Activated CD4-positive, alpha-beta memory T cell treated with anti-CD3 and anti-CD28 coated beads for 36 hours (primary cell): ENCODE measurements at regions not wholly inside any gene's neighbourhood (a gene's known extent, or its start where the extent isn't known, plus 50 kb on each side); places are given as distances from the start of the nearest gene placed in this dataset.
"Not testable (repeated sequence)": the region's sequence is repeated elsewhere in the genome, so short reads cannot be mapped to it uniquely, and the experiment has no call there.

Source experiments
- CTCF ChIA-PET: fragments of 350-600 bp; sonication (Branson Sonifier 250); formaldehyde crosslinking; loops from one replicate; lab custom pipeline; 2021; ENCODE audit warnings: antibody characterized with exemption, inconsistent platforms; lab: Charles Lee
- POLR2A ChIA-PET: fragments of 350-600 bp; sonication (Branson Sonifier 250); formaldehyde crosslinking; loops from one replicate; lab custom pipeline; 2021; ENCODE audit warnings: antibody characterized with exemption; lab: Charles Lee
- DNase-seq: peaks from one replicate; pipeline ENCODE4 v3.0.0-alpha.2; 2020
- H3K27ac Mint-ChIP-seq: one replicate; pipeline ENCODE4 v1.8.0; 2021; ENCODE audit warnings: mixed read lengths
- H3K27me3 Mint-ChIP-seq: one replicate; pipeline ENCODE4 v1.8.0; 2021; ENCODE audit warnings: mixed read lengths
- H3K36me3 Mint-ChIP-seq: one replicate; pipeline ENCODE4 v1.8.0; 2021; ENCODE audit warnings: mixed read lengths
- H3K4me1 Mint-ChIP-seq: one replicate; pipeline ENCODE4 v1.8.0; 2021; ENCODE audit warnings: low read depth, mixed read lengths
- H3K4me3 Mint-ChIP-seq: one replicate; pipeline ENCODE4 v1.8.0; 2021; ENCODE audit warnings: mild to moderate bottlenecking, mixed read lengths
- H3K9me3 Mint-ChIP-seq: one replicate; pipeline ENCODE4 v1.8.0; 2021; ENCODE audit warnings: mixed read lengths
- intact Hi-C: fragments of 100-400 bp; cut with micrococcal nuclease; formaldehyde crosslinking; loops from one replicate; pipeline ENCODE4 v1.15.1; 2023

GRCh38 chr1:82091265-82091664 is 290.5 kb downstream of the ADGRL2 start:
- POLR2A ChIA-PET = no interaction called here
- Mint-ChIP-seq H3K4me3 (no peak overlapping the region), H3K36me3 (no peaks in the 10 kb centered on the region), H3K27me3 (no peaks in the 10 kb centered on the region), H3K27ac (no peak overlapping the region), H3K4me1 (no peaks in the 10 kb centered on the region), H3K9me3 (no peaks in the 10 kb centered on the region)
- no peak for DNase-seq
- intact Hi-C loops = no loop called here
- CTCF ChIA-PET = interaction anchor here (0.6 kb wide), 1 partner anchor 18 kb away, joined by 3 read pairs; no protein-coding TSS in a partner anchor

GRCh38 chr1:82090104-82090503 is 289.4 kb downstream of the ADGRL2 start:
- no peaks in the 10 kb centered on the region for H3K27me3 Mint-ChIP-seq
- no peaks in the 10 kb centered on the region for H3K4me1 Mint-ChIP-seq
- DNase-seq = no peak
- CTCF ChIA-PET = interaction anchor here (1.3 kb wide), 1 partner anchor 12 kb away, joined by 4 read pairs; no protein-coding TSS in a partner anchor
- POLR2A ChIA-PET = no interaction called here
- intact Hi-C loops = no loop called here
- H3K36me3 Mint-ChIP-seq = no peaks in the 10 kb centered on the region
- H3K9me3 Mint-ChIP-seq = no peaks in the 10 kb centered on the region
- H3K4me3 Mint-ChIP-seq = no peak overlapping the region
- H3K27ac Mint-ChIP-seq = no peak overlapping the region

GRCh38 chr1:82086739-82087138 is 286.0 kb downstream of the ADGRL2 start:
- Mint-ChIP-seq H3K4me3 (no peak overlapping the region), H3K36me3 (no peaks in the 10 kb centered on the region), H3K9me3 (no peaks in the 10 kb centered on the region), H3K27me3 (no peaks in the 10 kb centered on the region), H3K4me1 (no peaks in the 10 kb centered on the region), H3K27ac (no peak overlapping the region)
- no peak for DNase-seq
- intact Hi-C loops = no loop called here
- ChIA-PET POLR2A (no interaction called here), CTCF (no interaction called here)

- intact Hi-C loops = no loop called here
- H3K27ac Mint-ChIP-seq = no peak overlapping the region
- H3K27me3 Mint-ChIP-seq = no peaks in the 10 kb centered on the region
- DNase-seq = no peak
- CTCF ChIA-PET = no interaction called here
- POLR2A ChIA-PET = no interaction called here
- H3K36me3 Mint-ChIP-seq = no peaks in the 10 kb centered on the region
- H3K4me1 Mint-ChIP-seq = no peaks in the 10 kb centered on the region
- H3K9me3 Mint-ChIP-seq = no peaks in the 10 kb centered on the region
- H3K4me3 Mint-ChIP-seq = no peak overlapping the region
Measured at GRCh38 chr1:82079607-82080006, 278.9 kb downstream of the ADGRL2 start.

- intact Hi-C loops = no loop called here
- no peak overlapping the region for H3K27ac Mint-ChIP-seq
- H3K27me3 Mint-ChIP-seq = no peaks in the 10 kb centered on the region
- H3K4me1 Mint-ChIP-seq = no peaks in the 10 kb centered on the region
- DNase-seq = no peak
- H3K9me3 Mint-ChIP-seq = peaks cover 3% of the 10 kb centered on the region
- ChIA-PET POLR2A (no interaction called here), CTCF (interaction anchor here (0.5 kb wide), 1 partner anchor 17 kb away, joined by 3 read pairs; no protein-coding TSS in a partner anchor)
- H3K4me3 Mint-ChIP-seq = no peak overlapping the region
- no peaks in the 10 kb centered on the region for H3K36me3 Mint-ChIP-seq
Measured at GRCh38 chr1:82073659-82074058, 272.9 kb downstream of the ADGRL2 start.

- H3K4me3 Mint-ChIP-seq = no peak overlapping the region
- ChIA-PET CTCF (interaction anchor here (0.5 kb wide), 1 partner anchor 18 kb away, joined by 3 read pairs; no protein-coding TSS in a partner anchor), POLR2A (no interaction called here)
- H3K36me3 Mint-ChIP-seq = no peaks in the 10 kb centered on the region
- peaks cover 3% of the 10 kb centered on the region for H3K9me3 Mint-ChIP-seq
- H3K4me1 Mint-ChIP-seq = no peaks in the 10 kb centered on the region
- intact Hi-C loops = no loop called here
- DNase-seq = no peak
- H3K27me3 Mint-ChIP-seq = no peaks in the 10 kb centered on the region
- no peak overlapping the region for H3K27ac Mint-ChIP-seq
Measured at GRCh38 chr1:82073071-82073470, 272.3 kb downstream of the ADGRL2 start.

GRCh38 chr1:82065916-82066315 is 265.2 kb downstream of the ADGRL2 start:
- no peak for DNase-seq
- Mint-ChIP-seq H3K4me1 (no peaks in the 10 kb centered on the region), H3K9me3 (peaks cover 3% of the 10 kb centered on the region), H3K27me3 (peaks cover 1% of the 10 kb centered on the region), H3K36me3 (no peaks in the 10 kb centered on the region), H3K4me3 (no peak overlapping the region), H3K27ac (no peak overlapping the region)
- intact Hi-C loops = no loop called here
- POLR2A ChIA-PET = no interaction called here
- CTCF ChIA-PET = no interaction called here

- intact Hi-C loops = no loop called here
- H3K36me3 Mint-ChIP-seq = no peaks in the 10 kb centered on the region
- H3K4me3 Mint-ChIP-seq = no peak overlapping the region
- CTCF ChIA-PET = no interaction called here
- H3K9me3 Mint-ChIP-seq = peaks cover 2% of the 10 kb centered on the region
- peaks cover 1% of the 10 kb centered on the region for H3K27me3 Mint-ChIP-seq
- POLR2A ChIA-PET = no interaction called here
- no peak overlapping the region for H3K27ac Mint-ChIP-seq
- H3K4me1 Mint-ChIP-seq = no peaks in the 10 kb centered on the region
- no peak for DNase-seq
Measured at GRCh38 chr1:82064691-82065090, 264.0 kb downstream of the ADGRL2 start.

GRCh38 chr1:82062206-82062605 is 261.5 kb downstream of the ADGRL2 start:
- Mint-ChIP-seq H3K27ac (no peak overlapping the region), H3K9me3 (no peaks in the 10 kb centered on the region), H3K27me3 (peaks cover 1% of the 10 kb centered on the region), H3K4me3 (no peak overlapping the region), H3K36me3 (no peaks in the 10 kb centered on the region), H3K4me1 (no peaks in the 10 kb centered on the region)
- intact Hi-C loops = no loop called here
- ChIA-PET CTCF (no interaction called here), POLR2A (no interaction called here)
- no peak for DNase-seq

- intact Hi-C loops = no loop called here
- H3K27me3 Mint-ChIP-seq = peaks cover 1% of the 10 kb centered on the region
- no peaks in the 10 kb centered on the region for H3K9me3 Mint-ChIP-seq
- no peak overlapping the region for H3K4me3 Mint-ChIP-seq
- no peaks in the 10 kb centered on the region for H3K4me1 Mint-ChIP-seq
- DNase-seq = no peak
- no peak overlapping the region for H3K27ac Mint-ChIP-seq
- no peaks in the 10 kb centered on the region for H3K36me3 Mint-ChIP-seq
- POLR2A ChIA-PET = no interaction called here
- CTCF ChIA-PET = no interaction called here
Measured at GRCh38 chr1:82059959-82060358, 259.2 kb downstream of the ADGRL2 start.

GRCh38 chr1:82057011-82057410 is 256.3 kb downstream of the ADGRL2 start:
- Mint-ChIP-seq H3K4me3 (no peak overlapping the region), H3K27me3 (no peaks in the 10 kb centered on the region), H3K9me3 (no peaks in the 10 kb centered on the region), H3K27ac (no peak overlapping the region), H3K4me1 (no peaks in the 10 kb centered on the region), H3K36me3 (no peaks in the 10 kb centered on the region)
- ChIA-PET POLR2A (no interaction called here), CTCF (no interaction called here)
- DNase-seq = no peak
- intact Hi-C loops = no loop called here

GRCh38 chr1:82055375-82055774 is 254.6 kb downstream of the ADGRL2 start:
- H3K27me3 Mint-ChIP-seq, POLR2A ChIA-PET, CTCF ChIA-PET, H3K4me1 Mint-ChIP-seq, H3K36me3 Mint-ChIP-seq, DNase-seq, H3K9me3 Mint-ChIP-seq, intact Hi-C loops, H3K27ac Mint-ChIP-seq, H3K4me3 Mint-ChIP-seq: not testable (repeated sequence)

- Mint-ChIP-seq H3K4me1 (no peaks in the 10 kb centered on the region), H3K36me3 (no peaks in the 10 kb centered on the region), H3K9me3 (no peaks in the 10 kb centered on the region), H3K27me3 (no peaks in the 10 kb centered on the region), H3K27ac (no peak overlapping the region), H3K4me3 (no peak overlapping the region)
- DNase-seq = no peak
- intact Hi-C loops = no loop called here
- ChIA-PET POLR2A (no interaction called here), CTCF (no interaction called here)
Measured at GRCh38 chr1:82052563-82052962, 251.8 kb downstream of the ADGRL2 start.
